ENCODE measurements at regions not wholly inside any gene's neighbourhood (a gene's known extent, or its start where the extent isn't known, plus 50 kb on each side); places are given as distances from the start of the nearest gene placed in this dataset.

GRCh38 chr2:36088716-36089328 is 266.8 kb upstream of the CRIM1 start:
- H3K4me1 Mint-ChIP-seq (ENCODE audit: unreplicated experiment) = no peaks in the 10 kb centered on the region
- TF ChIP-seq CTCF (IDR thresholded peaks at IDR 0.05; ENCODE audit: unreplicated experiment) = no peak
- H3K4me3 Mint-ChIP-seq (ENCODE audit: unreplicated experiment) = no peak overlapping the region
- no peak for DNase-seq (ENCODE audit: low spot score)
- H3K27me3 Mint-ChIP-seq (ENCODE audit: unreplicated experiment) = peaks cover 5% of the 10 kb centered on the region
- H3K36me3 Mint-ChIP-seq (ENCODE audit: low read depth, unreplicated experiment) = no peaks in the 10 kb centered on the region
- H3K9me3 Mint-ChIP-seq (ENCODE audit: unreplicated experiment) = no peaks in the 10 kb centered on the region
- no peak overlapping the region for H3K27ac Mint-ChIP-seq (ENCODE audit: unreplicated experiment)

GRCh38 chr2:36087344-36087743 is 268.2 kb upstream of the CRIM1 start:
- no peak overlapping the region for H3K4me3 Mint-ChIP-seq (ENCODE audit: unreplicated experiment)
- H3K9me3 Mint-ChIP-seq (ENCODE audit: unreplicated experiment) = no peaks in the 10 kb centered on the region
- H3K4me1 Mint-ChIP-seq (ENCODE audit: unreplicated experiment) = no peaks in the 10 kb centered on the region
- H3K27ac Mint-ChIP-seq (ENCODE audit: unreplicated experiment) = no peak overlapping the region
- no peak for TF ChIP-seq CTCF (IDR thresholded peaks at IDR 0.05; ENCODE audit: unreplicated experiment)
- no peak for DNase-seq (ENCODE audit: low spot score)
- H3K27me3 Mint-ChIP-seq (ENCODE audit: unreplicated experiment) = peaks cover 3% of the 10 kb centered on the region
- H3K36me3 Mint-ChIP-seq (ENCODE audit: low read depth, unreplicated experiment) = no peaks in the 10 kb centered on the region

- no peak for TF ChIP-seq CTCF (IDR thresholded peaks at IDR 0.05; ENCODE audit: unreplicated experiment)
- no peaks in the 10 kb centered on the region for H3K36me3 Mint-ChIP-seq (ENCODE audit: low read depth, unreplicated experiment)
- no peaks in the 10 kb centered on the region for H3K9me3 Mint-ChIP-seq (ENCODE audit: unreplicated experiment)
- no peak overlapping the region for H3K27ac Mint-ChIP-seq (ENCODE audit: unreplicated experiment)
- H3K4me1 Mint-ChIP-seq (ENCODE audit: unreplicated experiment) = no peaks in the 10 kb centered on the region
- no peak overlapping the region for H3K4me3 Mint-ChIP-seq (ENCODE audit: unreplicated experiment)
- DNase-seq (ENCODE audit: low spot score) = no peak
- peaks cover 2% of the 10 kb centered on the region for H3K27me3 Mint-ChIP-seq (ENCODE audit: unreplicated experiment)
Observed at GRCh38 chr2:36079793-36080192, 275.8 kb upstream of the CRIM1 start.

GRCh38 chr2:36074008-36074407 is 281.6 kb upstream of the CRIM1 start:
- no peak for TF ChIP-seq CTCF (IDR thresholded peaks at IDR 0.05; ENCODE audit: unreplicated experiment)
- H3K27me3 Mint-ChIP-seq (ENCODE audit: unreplicated experiment) = peaks cover 2% of the 10 kb centered on the region
- H3K4me3 Mint-ChIP-seq (ENCODE audit: unreplicated experiment) = no peak overlapping the region
- H3K4me1 Mint-ChIP-seq (ENCODE audit: unreplicated experiment) = no peaks in the 10 kb centered on the region
- DNase-seq (ENCODE audit: low spot score) = no peak
- H3K9me3 Mint-ChIP-seq (ENCODE audit: unreplicated experiment) = no peaks in the 10 kb centered on the region
- H3K36me3 Mint-ChIP-seq (ENCODE audit: low read depth, unreplicated experiment) = no peaks in the 10 kb centered on the region
- no peak overlapping the region for H3K27ac Mint-ChIP-seq (ENCODE audit: unreplicated experiment)

GRCh38 chr2:36071698-36072097 is 283.9 kb upstream of the CRIM1 start:
- no peaks in the 10 kb centered on the region for H3K4me1 Mint-ChIP-seq (ENCODE audit: unreplicated experiment)
- H3K9me3 Mint-ChIP-seq (ENCODE audit: unreplicated experiment) = no peaks in the 10 kb centered on the region
- no peak for TF ChIP-seq CTCF (IDR thresholded peaks at IDR 0.05; ENCODE audit: unreplicated experiment)

More at GRCh38 chr2:36071698-36072097, 283.9 kb upstream of the CRIM1 start:
- DNase-seq (ENCODE audit: low spot score) = no peak
- H3K36me3 Mint-ChIP-seq (ENCODE audit: low read depth, unreplicated experiment) = no peaks in the 10 kb centered on the region
- no peak overlapping the region for H3K4me3 Mint-ChIP-seq (ENCODE audit: unreplicated experiment)
- H3K27me3 Mint-ChIP-seq (ENCODE audit: unreplicated experiment) = no peaks in the 10 kb centered on the region
- no peak overlapping the region for H3K27ac Mint-ChIP-seq (ENCODE audit: unreplicated experiment)
